ENCODE measurements at regions not wholly inside any gene's neighbourhood (a gene's known extent, or its start where the extent isn't known, plus 50 kb on each side); places are given as distances from the start of the nearest gene placed in this dataset.
"Not testable (repeated sequence)": the region's sequence is repeated elsewhere in the genome, so short reads cannot be mapped to it uniquely, and the experiment has no call there.

DNA sequence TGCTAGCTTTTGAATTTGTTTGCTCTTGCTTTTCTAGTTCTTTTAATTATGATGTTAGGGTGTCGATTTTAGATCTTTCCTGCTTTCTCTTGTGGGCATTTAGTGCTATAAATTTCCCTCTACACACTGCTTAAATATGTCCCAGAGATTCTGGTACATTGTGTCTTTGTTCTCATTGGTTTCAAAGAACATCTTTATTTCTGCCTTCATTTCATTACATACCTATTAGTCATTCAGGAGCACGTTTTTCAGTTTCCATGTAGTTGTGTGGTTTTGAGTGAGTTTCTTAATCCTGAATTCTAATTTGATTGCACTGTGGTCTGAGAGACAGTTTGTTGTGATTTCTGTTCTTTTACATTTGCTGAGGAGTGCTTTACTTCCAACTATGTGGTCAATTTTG, 51.2 kb upstream of the MB21D2 start:
- H3K4me3 ChIP-seq; H3K9me3 ChIP-seq; H3K27ac ChIP-seq; intact Hi-C loops (cut with DNase I); H3K36me3 ChIP-seq; H3K4me1 ChIP-seq; DNase-seq (ENCODE audit: low spot score in 2 of 2); H3K27me3 ChIP-seq: not testable (repeated sequence)

DNA sequence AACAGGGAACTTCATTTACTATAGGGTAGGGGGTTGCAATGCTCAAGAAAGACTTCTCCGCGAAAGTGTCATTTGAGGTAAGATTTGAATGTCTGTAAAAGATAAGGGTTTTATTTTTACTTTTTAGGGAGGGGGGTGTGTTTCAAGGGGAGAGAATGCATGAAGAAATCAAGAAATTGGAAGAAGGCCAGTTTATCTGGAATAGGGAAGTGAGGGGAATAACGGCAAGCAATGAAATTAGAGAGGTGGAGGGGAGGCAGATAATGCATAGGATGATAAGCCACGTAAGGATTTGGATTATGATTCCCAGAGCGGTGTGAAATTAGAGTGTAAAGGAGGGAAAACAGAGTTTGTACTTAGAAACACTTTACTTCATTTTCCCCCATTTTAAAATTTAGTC, 63.0 kb upstream of the MB21D2 start:
- H3K36me3 ChIP-seq: no peaks in the 10 kb centered on the region
- no peak overlapping the region for H3K4me3 ChIP-seq
- TF ChIP-seq, protein P1, sequence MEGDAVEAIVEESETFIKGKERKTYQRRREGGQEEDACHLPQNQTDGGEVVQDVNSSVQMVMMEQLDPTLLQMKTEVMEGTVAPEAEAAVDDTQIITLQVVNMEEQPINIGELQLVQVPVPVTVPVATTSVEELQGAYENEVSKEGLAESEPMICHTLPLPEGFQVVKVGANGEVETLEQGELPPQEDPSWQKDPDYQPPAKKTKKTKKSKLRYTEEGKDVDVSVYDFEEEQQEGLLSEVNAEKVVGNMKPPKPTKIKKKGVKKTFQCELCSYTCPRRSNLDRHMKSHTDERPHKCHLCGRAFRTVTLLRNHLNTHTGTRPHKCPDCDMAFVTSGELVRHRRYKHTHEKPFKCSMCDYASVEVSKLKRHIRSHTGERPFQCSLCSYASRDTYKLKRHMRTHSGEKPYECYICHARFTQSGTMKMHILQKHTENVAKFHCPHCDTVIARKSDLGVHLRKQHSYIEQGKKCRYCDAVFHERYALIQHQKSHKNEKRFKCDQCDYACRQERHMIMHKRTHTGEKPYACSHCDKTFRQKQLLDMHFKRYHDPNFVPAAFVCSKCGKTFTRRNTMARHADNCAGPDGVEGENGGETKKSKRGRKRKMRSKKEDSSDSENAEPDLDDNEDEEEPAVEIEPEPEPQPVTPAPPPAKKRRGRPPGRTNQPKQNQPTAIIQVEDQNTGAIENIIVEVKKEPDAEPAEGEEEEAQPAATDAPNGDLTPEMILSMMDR (IDR thresholded peaks at IDR 0.05): no peak
- no peaks in the 10 kb centered on the region for H3K9me3 ChIP-seq
- H3K27me3 ChIP-seq: no peaks in the 10 kb centered on the region
- intact Hi-C loops (cut with DNase I): no loop called here
- H3K4me1 ChIP-seq: no peaks in the 10 kb centered on the region
- DNase-seq (ENCODE audit: low spot score in 2 of 2): no peak
- H3K27ac ChIP-seq: no peak overlapping the region

DNA sequence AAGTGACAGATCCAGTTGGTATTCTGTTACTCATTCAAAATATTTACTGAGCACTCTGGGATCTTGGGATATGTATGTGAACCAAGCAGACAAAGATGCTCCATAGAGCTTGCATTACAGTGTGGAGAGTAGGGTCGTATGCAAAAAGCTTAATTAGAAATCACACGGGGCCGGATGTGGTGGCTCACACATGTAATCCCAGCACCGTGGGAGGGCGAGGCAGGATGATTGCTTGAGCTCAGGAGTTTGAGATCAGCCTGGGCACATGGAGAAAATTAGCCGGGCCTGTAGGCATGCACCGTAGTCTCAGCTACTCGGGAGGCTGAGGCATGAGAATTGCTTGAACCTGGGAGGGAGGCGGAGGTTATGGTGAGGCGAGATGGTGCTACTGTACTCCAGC, 68.7 kb upstream of the MB21D2 start:
- no peaks in the 10 kb centered on the region for H3K36me3 ChIP-seq
- H3K27me3 ChIP-seq: no peaks in the 10 kb centered on the region
- TF ChIP-seq, protein P1 (IDR thresholded peaks at IDR 0.05): no peak
- H3K27ac ChIP-seq: no peak overlapping the region
- H3K4me1 ChIP-seq: no peaks in the 10 kb centered on the region
- DNase-seq (ENCODE audit: low spot score in 2 of 2): no peak
- intact Hi-C loops (cut with DNase I): no loop called here
- no peak overlapping the region for H3K4me3 ChIP-seq
- no peaks in the 10 kb centered on the region for H3K9me3 ChIP-seq

DNA sequence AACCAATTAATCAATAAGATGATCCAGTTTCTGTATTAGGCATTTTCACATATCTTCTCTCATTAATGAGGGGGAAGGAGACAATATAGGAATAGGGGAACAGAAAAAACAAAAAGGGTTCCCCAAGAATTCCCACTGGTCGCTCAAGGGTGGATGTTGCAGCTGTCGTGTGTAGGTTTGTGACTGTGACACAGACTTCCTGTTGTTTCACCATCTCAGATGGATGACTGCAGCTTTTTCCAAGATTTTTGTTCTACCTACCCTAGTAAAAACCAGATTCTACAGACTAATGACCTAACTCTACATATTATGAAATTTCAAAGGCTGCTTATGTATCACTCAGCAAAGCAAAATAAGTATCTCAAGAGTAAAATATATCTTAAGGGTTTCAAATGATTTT, 73.7 kb upstream of the MB21D2 start:
- Histone ChIP-seq H3K9me3 (no peaks in the 10 kb centered on the region), H3K27ac (no peak overlapping the region), H3K27me3 (no peaks in the 10 kb centered on the region), H3K36me3 (no peaks in the 10 kb centered on the region), H3K4me3 (no peak overlapping the region), H3K4me1 (no peaks in the 10 kb centered on the region)
- intact Hi-C loops (cut with DNase I): no loop called here
- DNase-seq (ENCODE audit: low spot score in 2 of 2): no peak
- TF ChIP-seq, protein P1 (IDR thresholded peaks at IDR 0.05): no peak

DNA sequence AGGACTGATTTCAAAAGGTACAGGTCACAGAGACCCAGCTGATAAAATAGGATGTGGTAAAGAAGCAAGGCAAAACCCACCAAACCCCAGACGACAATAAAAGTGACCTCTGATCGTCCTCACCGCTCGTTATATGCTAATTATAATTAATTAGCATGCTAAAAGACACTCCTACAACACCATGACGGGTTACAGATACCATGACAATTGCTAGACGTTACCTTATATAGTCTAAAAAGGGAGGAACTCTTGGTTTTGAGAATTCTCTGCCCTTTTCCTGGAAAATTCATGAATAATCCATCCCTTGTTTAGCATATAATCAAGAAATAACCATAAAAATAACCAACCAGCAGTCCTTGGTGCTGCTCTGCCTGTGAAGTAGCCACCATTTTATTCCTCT, 74.7 kb upstream of the MB21D2 start:
- no peak overlapping the region for H3K4me3 ChIP-seq
- DNase-seq (ENCODE audit: low spot score in 2 of 2): no peak
- intact Hi-C loops (cut with DNase I): no loop called here
- TF ChIP-seq, protein P1 (IDR thresholded peaks at IDR 0.05): no peak
- no peak overlapping the region for H3K27ac ChIP-seq
- H3K4me1 ChIP-seq: no peaks in the 10 kb centered on the region
- H3K36me3 ChIP-seq: no peaks in the 10 kb centered on the region
- no peaks in the 10 kb centered on the region for H3K27me3 ChIP-seq
- no peaks in the 10 kb centered on the region for H3K9me3 ChIP-seq

DNA sequence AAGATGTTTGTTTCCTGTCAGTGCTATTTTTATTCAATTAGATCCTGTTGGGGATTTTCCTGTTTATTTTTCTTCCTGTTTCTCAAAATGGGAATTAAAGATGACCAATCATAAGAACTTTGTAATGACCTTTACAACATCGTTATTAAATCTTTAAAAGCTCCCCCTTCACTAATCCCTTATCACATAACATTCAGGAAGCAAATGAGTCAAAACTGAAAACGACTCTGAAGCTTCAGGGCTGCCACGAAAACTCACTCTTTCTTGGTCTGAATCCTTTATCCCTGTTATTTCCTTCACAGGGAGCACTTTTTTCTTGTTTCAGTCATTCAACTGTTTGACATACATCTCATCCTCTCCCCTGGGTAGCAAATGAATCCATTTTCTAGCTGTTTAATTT, 75.8 kb upstream of the MB21D2 start:
- H3K9me3 ChIP-seq: no peaks in the 10 kb centered on the region
- intact Hi-C loops (cut with DNase I): no loop called here
- no peaks in the 10 kb centered on the region for H3K36me3 ChIP-seq
- no peaks in the 10 kb centered on the region for H3K4me1 ChIP-seq
- DNase-seq (ENCODE audit: low spot score in 2 of 2): no peak
- H3K4me3 ChIP-seq: no peak overlapping the region
- TF ChIP-seq, protein P1 (IDR thresholded peaks at IDR 0.05): no peak
- no peak overlapping the region for H3K27ac ChIP-seq
- H3K27me3 ChIP-seq: no peaks in the 10 kb centered on the region

DNA sequence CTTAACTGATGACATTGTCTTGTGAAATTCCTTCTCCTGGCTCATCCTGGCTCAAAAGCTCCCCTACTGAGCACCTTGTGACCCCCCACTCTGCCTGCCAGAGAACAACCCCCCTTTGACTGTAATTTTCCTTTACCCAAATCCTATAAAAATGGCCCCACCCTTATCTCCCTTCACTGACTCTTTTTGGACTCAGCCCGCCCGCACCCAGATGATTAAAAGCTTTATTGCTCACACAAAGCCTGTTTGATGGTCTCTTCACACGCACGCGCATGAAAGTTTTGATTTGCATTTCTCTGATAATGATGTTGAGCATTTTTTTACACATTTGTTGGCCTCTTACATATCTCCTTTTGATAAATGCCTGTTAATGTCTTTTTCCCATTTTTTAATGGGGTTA, 83.5 kb upstream of the MB21D2 start:
- DNase-seq (ENCODE audit: low spot score in 2 of 2); H3K36me3 ChIP-seq; H3K27ac ChIP-seq; H3K9me3 ChIP-seq; H3K27me3 ChIP-seq; H3K4me3 ChIP-seq; intact Hi-C loops (cut with DNase I); H3K4me1 ChIP-seq: not testable (repeated sequence)

DNA sequence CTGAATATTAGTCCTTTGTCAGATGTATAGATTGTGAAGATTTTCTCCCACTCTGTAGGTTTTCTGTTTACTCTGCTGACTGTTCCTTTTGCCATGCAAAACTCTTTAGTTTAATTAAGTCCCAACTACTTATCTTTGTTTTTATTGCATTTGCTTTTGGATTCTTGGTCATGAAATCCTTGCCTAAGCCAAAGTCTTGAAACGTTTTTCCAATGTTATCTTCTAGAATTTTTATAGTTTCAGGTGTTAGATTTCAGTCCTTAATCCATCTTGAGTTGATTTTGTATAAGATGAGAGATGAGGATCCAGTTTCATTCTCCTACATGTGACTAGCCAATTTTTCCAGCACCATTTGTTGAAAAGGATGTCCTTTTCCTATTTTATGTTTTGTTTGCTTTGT, 86.0 kb upstream of the MB21D2 start:
- intact Hi-C loops (cut with DNase I); H3K27ac ChIP-seq; H3K4me3 ChIP-seq; H3K9me3 ChIP-seq; DNase-seq (ENCODE audit: low spot score in 2 of 2); H3K27me3 ChIP-seq; H3K36me3 ChIP-seq; H3K4me1 ChIP-seq: not testable (repeated sequence)

Data from ascending aorta (tissue), 2 donors.